Testis (tissue), 2 donors: ENCODE measurements at regions not wholly inside any gene's neighbourhood (a gene's known extent, or its start where the extent isn't known, plus 50 kb on each side); places are given as distances from the start of the nearest gene placed in this dataset.

ENCODE experiments used
- CTCF ChIP-seq, 3 experiments: fragments of 450-650 bp in 2 of 3; fragments of 200-600 bp in 1 of 3; sonication (generic) in 1 of 3; IDR thresholded peaks; one replicate each; pipeline ENCODE4 v1.5.1; 2016 to 2019; ENCODE audit warnings: antibody characterized with exemption in 3 of 3, mild to moderate bottlenecking in 2 of 3, moderate library complexity in 1 of 3
- POLR2A ChIP-seq: fragments of 450-650 bp; IDR thresholded peaks from one replicate; pipeline ENCODE4 v1.6.1; 2017; ENCODE audit warnings: antibody characterized with exemption, mild to moderate bottlenecking, moderate library complexity

- no peak for TF ChIP-seq CTCF (IDR thresholded peaks at IDR 0.05)
- TF ChIP-seq POLR2A: no peak
Measured at GRCh38 chr2:15832030-15832709, 108.2 kb upstream of the MYCN start.
